ENCODE measurements at regions not wholly inside any gene's neighbourhood (a gene's known extent, or its start where the extent isn't known, plus 50 kb on each side); places are given as distances from the start of the nearest gene placed in this dataset.

- TF ChIP-seq, protein P1, sequence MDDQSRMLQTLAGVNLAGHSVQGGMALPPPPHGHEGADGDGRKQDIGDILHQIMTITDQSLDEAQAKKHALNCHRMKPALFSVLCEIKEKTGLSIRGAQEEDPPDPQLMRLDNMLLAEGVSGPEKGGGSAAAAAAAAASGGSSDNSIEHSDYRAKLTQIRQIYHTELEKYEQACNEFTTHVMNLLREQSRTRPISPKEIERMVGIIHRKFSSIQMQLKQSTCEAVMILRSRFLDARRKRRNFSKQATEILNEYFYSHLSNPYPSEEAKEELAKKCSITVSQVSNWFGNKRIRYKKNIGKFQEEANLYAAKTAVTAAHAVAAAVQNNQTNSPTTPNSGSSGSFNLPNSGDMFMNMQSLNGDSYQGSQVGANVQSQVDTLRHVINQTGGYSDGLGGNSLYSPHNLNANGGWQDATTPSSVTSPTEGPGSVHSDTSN (IDR thresholded peaks at IDR 0.05; ENCODE audit: insufficient replicate concordance, low read depth, low read length) = no peak
- TF ChIP-seq MTA3 (IDR thresholded peaks at IDR 0.05; ENCODE audit: borderline replicate concordance, low read length) (no peak), RFX5 (IDR thresholded peaks at IDR 0.05; ENCODE audit: low read depth, low read length) (no peak)
Measured at GRCh38 chr6:137666202-137666774, 172.1 kb upstream of the OLIG3 start (continued).

DNA sequence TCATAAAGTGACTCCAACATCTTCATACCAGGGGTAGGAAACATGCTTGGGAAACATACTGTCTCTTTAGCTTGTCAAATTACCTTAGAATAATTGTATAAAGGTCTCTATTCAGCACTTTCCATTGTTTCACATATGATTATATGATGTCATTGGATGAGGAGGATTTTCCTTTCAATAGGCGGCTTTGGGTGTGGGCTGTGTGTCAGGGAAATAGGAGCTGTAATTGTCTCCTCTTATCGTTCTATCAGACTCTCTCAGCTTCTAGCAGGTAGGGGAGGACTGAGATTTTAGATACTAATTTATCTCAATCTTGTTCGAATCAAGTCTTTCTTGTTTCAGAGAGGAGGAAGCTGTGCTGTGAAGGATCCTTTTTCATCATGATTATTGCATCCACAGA lies 179.4 kb upstream of the OLIG3 start:
- no peak for FAIRE-seq
- TF ChIP-seq CREM (IDR thresholded peaks at IDR 0.05; ENCODE audit: low read depth) = no peak
- TF ChIP-seq CHD4 (IDR thresholded peaks at IDR 0.05) = no peak
- TF ChIP-seq CBFB (IDR thresholded peaks at IDR 0.05; ENCODE audit: low read depth) = no peak
- no peak for TF ChIP-seq BCL3 (IDR thresholded peaks at IDR 0.05; ENCODE audit: borderline replicate concordance, insufficient read depth, low read depth, low read length, poor library complexity, severe bottlenecking)
- no peak for TF ChIP-seq TCF12 (IDR thresholded peaks at IDR 0.05; ENCODE audit: low read depth, low read length)
- no TSS peak for BruUV-seq (replicated peaks)
- Histone ChIP-seq H3K4me3 (no peak overlapping the region), H2AFZ (ENCODE audit: control insufficient read depth, low read depth, low read length) (no peak overlapping the region), H3K79me2 (ENCODE audit: control insufficient read depth, insufficient read depth, low read length) (no peaks in the 10 kb centered on the region), H3K9me3 (replicated peaks; ENCODE audit: control insufficient read depth, insufficient read depth, low read length) (peaks cover 2% of the 10 kb centered on the region; the same call in 1 of the 3 replicates), H3K4me2 (ENCODE audit: control insufficient read depth, insufficient read depth) (no peak overlapping the region), H3K9ac (ENCODE audit: control insufficient read depth, insufficient read depth, low read length) (no peak overlapping the region), H3K4me1 (ENCODE audit: control insufficient read depth, insufficient read depth, low read length) (peaks cover 11% of the 10 kb centered on the region), H3K27ac (ENCODE audit: control insufficient read depth, insufficient read depth) (no peak overlapping the region), H3K36me3 (ENCODE audit: control insufficient read depth in 2 of 2, insufficient read depth in 2 of 2, low read length in 1 of 2) (no peaks in the 10 kb centered on the region), H4K20me1 (ENCODE audit: control insufficient read depth, insufficient read depth) (no peaks in the 10 kb centered on the region), H3K27me3 (replicated peaks in 1 of 2; ENCODE audit: control insufficient read depth in 2 of 2, insufficient read depth in 2 of 2, low read length in 1 of 2) (no peaks in the 10 kb centered on the region)
- in situ Hi-C loops (cut with MboI) = no loop called here
- DNase-seq (ENCODE audit: low read depth, low spot score) = no peak
- ChIA-PET POLR2A (no interaction called here), SMC1A (ENCODE audit: uncharacterized antibody, unreplicated experiment) (interaction anchor here (0.6 to 1.9 kb wide), 6 partner anchors 11 to 253 kb away, joined by 3 to 6 read pairs (median 3); no protein-coding TSS in a partner anchor), CTCF (interaction anchor here (1.1 to 1.3 kb wide), 3 partner anchors 12 to 58 kb away, joined by 3 to 4 read pairs (median 4); no protein-coding TSS in a partner anchor), RAD21 (ENCODE audit: unreplicated experiment) (interaction anchor here (1.6 kb wide), 1 partner anchor 11 kb away, joined by 3 read pairs; no protein-coding TSS in a partner anchor)
- intact Hi-C loops (cut with micrococcal nuclease; ENCODE audit: unreplicated experiment) = no loop called here
- 82% methylated on average over 3 of the region's 3 CpGs for WGBS (ENCODE audit: insufficient coverage, insufficient replicate concordance, low lambda C conversion rate, missing lambda C conversion rate)
- no peak for ATAC-seq
